Panc1 (cell line): ENCODE measurements at regions not wholly inside any gene's neighbourhood (a gene's known extent, or its start where the extent isn't known, plus 50 kb on each side); places are given as distances from the start of the nearest gene placed in this dataset.
"Not testable (repeated sequence)": the region's sequence is repeated elsewhere in the genome, so short reads cannot be mapped to it uniquely, and the experiment has no call there.

Source experiments
- ATAC-seq: fragments of 200-7000 bp; cut with Tn5 transposase; 2 replicates; pipeline ENCODE4 v1.9.1; 2020; ENCODE audit warnings: mild to moderate bottlenecking, moderate library complexity
- BruUV-seq: library from RNA; stranded (reverse); fragments of 400-500 nt; replicated peaks from 2 replicates; lab custom pipeline; 2021; lab: Mats Ljungman, UMichigan
- CTCF ChIA-PET: fragments of 300-600 bp; sonication (Branson Sonifier 250); formaldehyde crosslinking; loops from one replicate; lab custom pipeline; 2022; ENCODE audit warnings: antibody characterized with exemption; lab: Charles Lee
- POLR2A ChIA-PET: fragments of 300-600 bp; sonication (Branson Sonifier 250); formaldehyde crosslinking; loops from one replicate; lab custom pipeline; 2022; ENCODE audit warnings: antibody characterized with exemption; lab: Charles Lee
- DNase-seq: peaks from one replicate; pipeline ENCODE4 v3.0.0-alpha.2; 2010; ENCODE audit warnings: low read depth, low spot score
- H3K27ac ChIP-seq: 2 replicates; pipeline ENCODE4 v1.5.1; 2011; ENCODE audit warnings: mild to moderate bottlenecking, low read length, inconsistent platforms
- H3K27me3 ChIP-seq: fragments of 200-500 bp; sonication (Bioruptor generic); 2 replicates; pipeline ENCODE4 v1.6.0; 2014; ENCODE audit warnings: low read length, inconsistent platforms; ENCODE audit not compliant: control insufficient read depth, insufficient read depth
- H3K36me3 ChIP-seq: fragments of 200-500 bp; sonication (Bioruptor generic); 2 replicates; pipeline ENCODE4 v1.5.1; 2014; ENCODE audit warnings: inconsistent platforms, mild to moderate bottlenecking, low read length, moderate library complexity; ENCODE audit not compliant: control insufficient read depth, insufficient read depth
- H3K4me1 ChIP-seq: 2 replicates; pipeline ENCODE4 v1.5.1; 2011; ENCODE audit warnings: inconsistent platforms, mild to moderate bottlenecking, low read length, moderate library complexity; ENCODE audit not compliant: control insufficient read depth, insufficient read depth
- H3K4me3 ChIP-seq, 2 experiments: 2 replicates each; pipeline ENCODE4 v1.5.1; 2011 to 2012; ENCODE audit warnings: low read depth in 2 of 2, low read length in 2 of 2, mild to moderate bottlenecking in 2 of 2, inconsistent platforms in 1 of 2, moderate library complexity in 1 of 2
- H3K9me3 ChIP-seq: fragments of 200-500 bp; sonication (Bioruptor generic); 2 replicates; pipeline ENCODE4 v1.5.1; 2014; ENCODE audit warnings: low read depth, mild to moderate bottlenecking, inconsistent platforms, low read length, moderate library complexity; ENCODE audit not compliant: control insufficient read depth, insufficient read depth
- CTCF ChIP-seq: fragments of 450-650 bp; IDR thresholded peaks from 2 replicates; pipeline ENCODE4 v1.5.1; 2017; ENCODE audit warnings: mild to moderate bottlenecking
- POLR2AphosphoS5 ChIP-seq: IDR thresholded peaks from 2 replicates; pipeline ENCODE4 v1.6.1; 2012; ENCODE audit warnings: mild to moderate bottlenecking, low read depth, low read length, moderate library complexity
- REST ChIP-seq, 2 experiments: IDR thresholded peaks; 2 replicates each; pipeline ENCODE4 v1.6.1; 2011 to 2012; ENCODE audit warnings: low read depth in 2 of 2, control low read depth in 1 of 2, low read length in 1 of 2, mild to moderate bottlenecking in 1 of 2, moderate library complexity in 1 of 2; ENCODE audit not compliant: insufficient read depth in 1 of 2
- SIN3A ChIP-seq: IDR thresholded peaks from 2 replicates; pipeline ENCODE4 v1.6.1; 2012; ENCODE audit warnings: low read depth, mild to moderate bottlenecking, low read length, moderate library complexity, borderline replicate concordance; ENCODE audit not compliant: insufficient read depth
- TCF7L2 ChIP-seq: IDR thresholded peaks from 2 replicates; pipeline ENCODE4 v1.6.1; 2011; ENCODE audit warnings: mild to moderate bottlenecking, low read depth, low read length, inconsistent platforms
- in situ Hi-C: cut with HindIII; loops from 2 replicates; pipeline ENCODE4 v1.10.0; 2016; ENCODE audit warnings: low sequenced_read_pairs, low pct_unique_long_range_greater_than_20kb
- intact Hi-C: fragments of 100-400 bp; cut with micrococcal nuclease; formaldehyde crosslinking; loops from one replicate; pipeline ENCODE4 v1.10.0; 2022; ENCODE audit not compliant: unreplicated experiment

GRCh38 chr16:87048730-87049115, 268.5 kb downstream of the C16orf95 start:
- in situ Hi-C loops (no loop called here), intact Hi-C loops (no loop called here)
- H3K36me3 ChIP-seq, result no peaks in the 10 kb centered on the region
- TF ChIP-seq TCF7L2 (no peak), REST (IDR thresholded peaks at IDR 0.05; ENCODE audit: insufficient read depth in 1 of 2, low read depth in 2 of 2, low read length in 1 of 2) (no peak), POLR2AphosphoS5 (no peak), CTCF (no peak), SIN3A (no peak)
- BruUV-seq, result no TSS peak
- ChIA-PET POLR2A (no interaction called here), CTCF (no interaction called here)
- H3K4me1 ChIP-seq, result peaks cover 8% of the 10 kb centered on the region
- H3K9me3 ChIP-seq, result no peaks in the 10 kb centered on the region
- no peak overlapping the region for H3K27ac ChIP-seq
- no peak for DNase-seq
- H3K4me3 ChIP-seq, result no peak overlapping the region
- ATAC-seq, result no peak
- no peaks in the 10 kb centered on the region for H3K27me3 ChIP-seq

- CTCF ChIA-PET, H3K27ac ChIP-seq, H3K4me1 ChIP-seq, H3K4me3 ChIP-seq, DNase-seq, ATAC-seq, H3K36me3 ChIP-seq, POLR2A ChIA-PET, intact Hi-C loops, H3K27me3 ChIP-seq, H3K9me3 ChIP-seq, in situ Hi-C loops, BruUV-seq: not testable (repeated sequence)
Measured at GRCh38 chr16:87049216-87049615, 268.0 kb downstream of the C16orf95 start.

GRCh38 chr16:87050142-87050541, 267.1 kb downstream of the C16orf95 start:
- in situ Hi-C loops, result no loop called here
- TF ChIP-seq POLR2AphosphoS5, result no peak
- TF ChIP-seq REST (IDR thresholded peaks at IDR 0.05; ENCODE audit: insufficient read depth in 1 of 2, low read depth in 2 of 2, low read length in 1 of 2), result no peak
- no peak for TF ChIP-seq CTCF
- TF ChIP-seq TCF7L2, result no peak
- TF ChIP-seq SIN3A, result no peak
- no peak for DNase-seq
- intact Hi-C loops, result no loop called here
- Histone ChIP-seq H3K4me1 (peaks cover 8% of the 10 kb centered on the region), H3K36me3 (no peaks in the 10 kb centered on the region), H3K27me3 (no peaks in the 10 kb centered on the region), H3K9me3 (no peaks in the 10 kb centered on the region), H3K4me3 (no peak overlapping the region), H3K27ac (no peak overlapping the region)
- no peak for ATAC-seq
- POLR2A ChIA-PET, result no interaction called here
- BruUV-seq, result no TSS peak
- CTCF ChIA-PET, result interaction anchor here (0.6 kb wide), 2 partner anchors 115 to 132 kb away, joined by 3 to 4 read pairs; no protein-coding TSS in a partner anchor
